Neural cell (in vitro differentiated cells): ENCODE measurements at regions not wholly inside any gene's neighbourhood (a gene's known extent, or its start where the extent isn't known, plus 50 kb on each side); places are given as distances from the start of the nearest gene placed in this dataset.

Experiments
- CTCF ChIP-seq: fragments of 450-650 bp; IDR thresholded peaks from 2 replicates; pipeline ENCODE4 v1.5.1; 2014; ENCODE audit warnings: antibody characterized with exemption, mild to moderate bottlenecking, moderate library complexity; ENCODE audit not compliant: poor library complexity, severe bottlenecking
- MXI1 ChIP-seq: fragments of 450-650 bp; conservative IDR thresholded peaks from 2 replicates; pipeline ENCODE4 v1.6.1; 2014; ENCODE audit warnings: antibody characterized with exemption, mild to moderate bottlenecking; ENCODE audit not compliant: poor library complexity, severe bottlenecking

- TF ChIP-seq CTCF (no peak), MXI1 (no peak)
These were observed 1980.4 kb downstream of the SUCLG1 start for GRCh38 chr2:82478641-82479040.
